Neuronal stem cell (in vitro differentiated cells): ENCODE measurements at regions not wholly inside any gene's neighbourhood (a gene's known extent, or its start where the extent isn't known, plus 50 kb on each side); places are given as distances from the start of the nearest gene placed in this dataset.

Experiments
- DNase-seq: peaks from one replicate; pipeline ENCODE4 v3.0.0-alpha.2; 2013; ENCODE audit warnings: low spot score
- H2AFZ ChIP-seq: one replicate; pipeline ENCODE4 v1.6.1; 2013; ENCODE audit warnings: mild to moderate bottlenecking, low read length, inconsistent platforms
- H2AK5ac ChIP-seq: 2 replicates; pipeline ENCODE4 v1.6.1; 2013; ENCODE audit warnings: low read depth, mild to moderate bottlenecking, inconsistent platforms, low read length, moderate library complexity, mixed read lengths
- H2BK120ac ChIP-seq: 2 replicates; pipeline ENCODE4 v1.6.1; 2013; ENCODE audit warnings: low read depth, mild to moderate bottlenecking, inconsistent platforms, low read length, moderate library complexity, mixed read lengths
- H2BK12ac ChIP-seq: one replicate; pipeline ENCODE4 v1.6.1; 2013; ENCODE audit warnings: low read length, inconsistent platforms
- H2BK15ac ChIP-seq: 2 replicates; pipeline ENCODE4 v1.6.1; 2013; ENCODE audit warnings: mild to moderate bottlenecking, low read length, inconsistent platforms, mixed read lengths
- H2BK5ac ChIP-seq: one replicate; pipeline ENCODE4 v1.6.1; 2013; ENCODE audit warnings: inconsistent platforms, mild to moderate bottlenecking, low read length, moderate library complexity
- H3K14ac ChIP-seq: one replicate; pipeline ENCODE4 v1.6.1; 2013; ENCODE audit warnings: low read length, inconsistent platforms
- H3K18ac ChIP-seq: 2 replicates; pipeline ENCODE4 v1.6.1; 2013; ENCODE audit warnings: low read length, inconsistent platforms
- H3K23ac ChIP-seq: 2 replicates; pipeline ENCODE4 v1.6.1; 2013; ENCODE audit warnings: low read depth, mild to moderate bottlenecking, mixed read lengths, low read length, inconsistent platforms; ENCODE audit not compliant: poor library complexity
- H3K27ac ChIP-seq: replicated peaks from 3 replicates; pipeline ENCODE4 v1.5.1; 2013; ENCODE audit warnings: low read length, inconsistent platforms
- H3K27me3 ChIP-seq, 3 experiments: 2 replicates each; pipeline ENCODE4 v1.6.1; 2013; ENCODE audit warnings: low read length in 3 of 3, mild to moderate bottlenecking in 2 of 3, inconsistent platforms in 1 of 3, low read depth in 1 of 3, mixed read lengths in 1 of 3, moderate library complexity in 1 of 3; ENCODE audit not compliant: control insufficient read depth in 3 of 3, insufficient read depth in 3 of 3
- H3K36me3 ChIP-seq, 2 donors: replicated peaks in 1 of 2; 2 replicates each; pipeline ENCODE4 v1.6.1; 2013; ENCODE audit warnings: low read length in 2 of 2; ENCODE audit not compliant: control insufficient read depth in 2 of 2, insufficient read depth in 2 of 2
- H3K4ac ChIP-seq: 2 replicates; pipeline ENCODE4 v1.6.1; 2013; ENCODE audit warnings: inconsistent platforms, mild to moderate bottlenecking, low read length, moderate library complexity
- H3K4me1 ChIP-seq, 2 donors: 1 replicate in 1 of 2; 2 replicates in 1 of 2; pipeline ENCODE4 v1.6.1; 2013; ENCODE audit warnings: low read length in 2 of 2, low read depth in 1 of 2; ENCODE audit not compliant: control insufficient read depth in 2 of 2, insufficient read depth in 1 of 2
- H3K4me2 ChIP-seq: one replicate; pipeline ENCODE4 v1.6.1; 2013; ENCODE audit warnings: mild to moderate bottlenecking, low read length, inconsistent platforms; ENCODE audit not compliant: insufficient read depth, poor library complexity, severe bottlenecking
- H3K4me3 ChIP-seq, 2 donors: 2 replicates each; pipeline ENCODE4 v1.5.1; 2013; ENCODE audit warnings: low read length in 2 of 2, mild to moderate bottlenecking in 2 of 2, inconsistent platforms in 1 of 2, moderate library complexity in 1 of 2
- H3K79me1 ChIP-seq: one replicate; pipeline ENCODE4 v1.6.1; 2013; ENCODE audit warnings: low read depth, mild to moderate bottlenecking, inconsistent platforms, low read length, moderate library complexity
- H3K9ac ChIP-seq: one replicate; pipeline ENCODE4 v1.6.1; 2013; ENCODE audit warnings: mild to moderate bottlenecking, low read depth, low read length, inconsistent platforms; ENCODE audit not compliant: poor library complexity
- H3K9me3 ChIP-seq, 2 donors: replicated peaks in 1 of 2; 2 replicates each; pipeline versions ENCODE3 to v1.6.1; 2013; ENCODE audit warnings: low read length in 2 of 2, mild to moderate bottlenecking in 2 of 2, inconsistent platforms in 1 of 2, low read depth in 1 of 2, mixed read lengths in 1 of 2, moderate library complexity in 1 of 2; ENCODE audit not compliant: control insufficient read depth in 2 of 2, insufficient read depth in 1 of 2
- H4K8ac ChIP-seq: one replicate; pipeline ENCODE4 v1.6.1; 2013; ENCODE audit warnings: low read depth, mild to moderate bottlenecking, inconsistent platforms, low read length, moderate library complexity
- H4K91ac ChIP-seq: one replicate; pipeline ENCODE4 v1.6.1; 2013; ENCODE audit warnings: low read length, low read depth, mild to moderate bottlenecking, inconsistent platforms; ENCODE audit not compliant: poor library complexity
- WGBS, 2 donors: extraction: QIAGEN DNeasy Blood & Tissue Kit; methylation state at CpG; one replicate each; pipeline ENCODE4 v1.1.7; 2013; ENCODE audit warnings: missing lambda C conversion rate in 2 of 2, mixed read lengths in 1 of 2; ENCODE audit not compliant: insufficient read length in 2 of 2, insufficient replicate concordance in 1 of 2; ENCODE audit errors: extremely low coverage in 2 of 2; 5-methylcytosine and 5-hydroxymethylcytosine counted together

- H3K27me3 ChIP-seq: no peaks in the 10 kb centered on the region
- no peaks in the 10 kb centered on the region for H3K79me1 ChIP-seq
- H3K27ac ChIP-seq: no peak overlapping the region
- peaks cover 0 to 2% of the 10 kb centered on the region in 2 donors for H3K4me1 ChIP-seq
- H2BK12ac ChIP-seq: no peak overlapping the region
- H3K9ac ChIP-seq: no peak overlapping the region
- H3K36me3 ChIP-seq: no peaks in the 10 kb centered on the region
- H3K18ac ChIP-seq: no peak overlapping the region
- no CpG with 5 or more reads among the region's 1 CpG for WGBS, 2 donors
- H2AK5ac ChIP-seq: no peak overlapping the region
- no peak overlapping the region for H3K4ac ChIP-seq
- H2BK120ac ChIP-seq: no peak overlapping the region
- H3K23ac ChIP-seq: no peak overlapping the region
- H2BK5ac ChIP-seq: no peak overlapping the region
- H3K4me2 ChIP-seq: no peak overlapping the region
- no peak overlapping the region for H4K91ac ChIP-seq
- H2BK15ac ChIP-seq: no peak overlapping the region
- H4K8ac ChIP-seq: no peak overlapping the region
- no peak overlapping the region for H2AFZ ChIP-seq
- no peak for DNase-seq
- no peak overlapping the region for H3K4me3 ChIP-seq
- H3K14ac ChIP-seq: no peak overlapping the region
- H3K9me3 ChIP-seq: no peaks in the 10 kb centered on the region
These were observed 424.5 kb downstream of the RAD51AP2 start for GRCh38 chr2:17093712-17094111.

GRCh38 chr2:17086990-17087389 lies 421.4 kb upstream of the CYRIA start:
- Histone ChIP-seq H3K18ac (no peak overlapping the region), H3K4me3 (no peak overlapping the region), H2BK12ac (no peak overlapping the region), H3K36me3 (no peaks in the 10 kb centered on the region), H4K91ac (no peak overlapping the region), H4K8ac (no peak overlapping the region), H3K27ac (no peak overlapping the region), H3K79me1 (no peaks in the 10 kb centered on the region), H2BK5ac (no peak overlapping the region), H3K9me3 (no peaks in the 10 kb centered on the region), H3K23ac (no peak overlapping the region), H2BK15ac (no peak overlapping the region), H2BK120ac (no peak overlapping the region), H3K14ac (no peak overlapping the region), H2AFZ (no peak overlapping the region), H3K4me1 (peaks cover 0 to 2% of the 10 kb centered on the region in 2 donors), H3K4me2 (no peak overlapping the region), H3K4ac (no peak overlapping the region), H3K27me3 (no peaks in the 10 kb centered on the region), H2AK5ac (no peak overlapping the region), H3K9ac (no peak overlapping the region)
- no CpG with 5 or more reads among the region's 1 CpG for WGBS, 2 donors
- DNase-seq: no peak

GRCh38 chr2:17085546-17086202 lies 420.0 kb upstream of the CYRIA start:
- no peak for DNase-seq
- Histone ChIP-seq H2BK120ac (no peak overlapping the region), H3K23ac (no peak overlapping the region), H3K14ac (no peak overlapping the region), H4K91ac (no peak overlapping the region), H2BK5ac (no peak overlapping the region), H3K27ac (no peak overlapping the region), H3K4me1 (peaks cover 0 to 2% of the 10 kb centered on the region in 2 donors), H3K4ac (no peak overlapping the region), H3K79me1 (no peaks in the 10 kb centered on the region), H3K9me3 (no peaks in the 10 kb centered on the region), H2BK12ac (no peak overlapping the region), H2AK5ac (no peak overlapping the region), H4K8ac (no peak overlapping the region), H3K4me3 (no peak overlapping the region), H3K9ac (no peak overlapping the region), H3K36me3 (no peaks in the 10 kb centered on the region), H2AFZ (no peak overlapping the region), H3K27me3 (no peaks in the 10 kb centered on the region), H3K18ac (no peak overlapping the region), H3K4me2 (no peak overlapping the region), H2BK15ac (no peak overlapping the region)
- no CpG with 5 or more reads among the region's 2 CpGs for WGBS, 2 donors

- Histone ChIP-seq H3K9me3 (peaks cover 0 to under 1% of the 10 kb centered on the region in 2 donors), H2BK15ac (no peak overlapping the region), H2BK12ac (no peak overlapping the region), H3K23ac (no peak overlapping the region), H3K27me3 (no peaks in the 10 kb centered on the region), H3K9ac (no peak overlapping the region), H2AK5ac (no peak overlapping the region), H3K4ac (no peak overlapping the region), H3K79me1 (no peaks in the 10 kb centered on the region), H3K27ac (no peak overlapping the region), H3K36me3 (no peaks in the 10 kb centered on the region), H2BK5ac (no peak overlapping the region), H3K4me1 (peaks cover 0 to 2% of the 10 kb centered on the region in 2 donors), H3K4me3 (no peak overlapping the region), H3K4me2 (no peak overlapping the region), H3K18ac (no peak overlapping the region), H3K14ac (no peak overlapping the region), H4K8ac (no peak overlapping the region), H2BK120ac (no peak overlapping the region), H2AFZ (no peak overlapping the region), H4K91ac (no peak overlapping the region)
- no peak for DNase-seq
These were observed 419.2 kb upstream of the CYRIA start for GRCh38 chr2:17084877-17085276.
